OCI-LY7 (cell line): ENCODE measurements at regions not wholly inside any gene's neighbourhood (a gene's known extent, or its start where the extent isn't known, plus 50 kb on each side); places are given as distances from the start of the nearest gene placed in this dataset.

Source experiments
- BruUV-seq: library from RNA; stranded (reverse); fragments of 400-500 nt; replicated peaks from 2 replicates; lab custom pipeline; 2021; lab: Mats Ljungman, UMichigan
- CTCF ChIA-PET: fragments of 300-600 bp; sonication (Branson Sonifier 250); formaldehyde crosslinking; loops from one replicate; lab custom pipeline; 2022; ENCODE audit warnings: antibody characterized with exemption; ENCODE audit not compliant: unreplicated experiment; lab: Charles Lee
- POLR2A ChIA-PET: fragments of 300-600 bp; sonication (Branson Sonifier 250); formaldehyde crosslinking; loops from one replicate; lab custom pipeline; 2022; ENCODE audit warnings: antibody characterized with exemption; lab: Charles Lee
- DNase-seq: peaks from one replicate; pipeline ENCODE4 v3.0.0-alpha.2; 2015; ENCODE audit warnings: low spot score
- H2AFZ ChIP-seq: fragments of 200-600 bp; sonication (generic), shearing (Covaris generic); 2 replicates; pipeline ENCODE4 v1.6.1; 2014; ENCODE audit warnings: mild to moderate bottlenecking, antibody characterized with exemption, low read length, moderate library complexity
- H3K27ac ChIP-seq: fragments of 200-600 bp; sonication (generic); 2 replicates; pipeline ENCODE4 v1.5.1; 2014; ENCODE audit warnings: mixed run types, low read depth, mild to moderate bottlenecking, moderate library complexity, low read length, inconsistent platforms; ENCODE audit not compliant: poor library complexity, severe bottlenecking
- H3K36me3 ChIP-seq: fragments of 200-600 bp; sonication (generic); 2 replicates; pipeline ENCODE4 v1.6.1; 2014; ENCODE audit warnings: mild to moderate bottlenecking, antibody characterized with exemption, low read length, moderate library complexity, mixed read lengths; ENCODE audit not compliant: insufficient read depth
- H3K4me1 ChIP-seq: fragments of 200-600 bp; sonication (generic); 2 replicates; pipeline ENCODE4 v1.5.1; 2014; ENCODE audit warnings: mild to moderate bottlenecking, low read length; ENCODE audit not compliant: insufficient read depth, poor library complexity, severe bottlenecking
- H3K4me2 ChIP-seq: fragments of 200-600 bp; sonication (generic); 2 replicates; pipeline ENCODE4 v1.6.1; 2014; ENCODE audit warnings: mild to moderate bottlenecking, low read length
- H3K4me3 ChIP-seq: fragments of 200-600 bp; sonication (generic); 2 replicates; pipeline ENCODE4 v1.5.1; 2014; ENCODE audit warnings: mild to moderate bottlenecking, low read depth, low read length; ENCODE audit not compliant: poor library complexity, severe bottlenecking
- H3K79me2 ChIP-seq: fragments of 200-600 bp; sonication (generic); 2 replicates; pipeline ENCODE4 v1.6.1; 2016; ENCODE audit warnings: low read depth, mild to moderate bottlenecking, low read length, moderate library complexity, mixed read lengths; ENCODE audit not compliant: insufficient read depth
- H3K9me2 ChIP-seq: fragments of 200-600 bp; sonication (generic); 2 replicates; pipeline ENCODE4 v1.6.1; 2016; ENCODE audit warnings: mild to moderate bottlenecking, low read length, mixed read lengths; ENCODE audit not compliant: insufficient read depth
- H3K9me3 ChIP-seq: fragments of 200-600 bp; sonication (generic); 2 replicates; pipeline ENCODE4 v1.6.1; 2014; ENCODE audit warnings: mild to moderate bottlenecking, mixed run types, low read length, mixed read lengths
- H4K20me1 ChIP-seq: fragments of 200-600 bp; sonication (generic); 2 replicates; pipeline ENCODE4 v1.6.1; 2014; ENCODE audit warnings: mild to moderate bottlenecking, antibody characterized with exemption, low read length, moderate library complexity, mixed read lengths; ENCODE audit not compliant: insufficient read depth
- EZH2phosphoT487 ChIP-seq: fragments of 200-600 bp; sonication (generic); IDR thresholded peaks from 2 replicates; pipeline ENCODE4 v1.6.1; 2018; ENCODE audit warnings: low read depth, borderline replicate concordance, mild to moderate bottlenecking, mixed run types, antibody characterized with exemption, low read length, moderate library complexity, mixed read lengths
- intact Hi-C: fragments of 100-400 bp; cut with micrococcal nuclease; formaldehyde crosslinking; loops from one replicate; pipeline ENCODE4 v1.10.0; 2022; ENCODE audit not compliant: unreplicated experiment
- TF ChIP-seq, protein P1 (sequence below): fragments of 200-600 bp; sonication (generic); conservative IDR thresholded peaks from 2 replicates; pipeline ENCODE4 v1.5.1; 2014; ENCODE audit warnings: mild to moderate bottlenecking, antibody characterized with exemption, low read length, moderate library complexity, mixed read lengths

GRCh38 chr2:236704887-236705286, 135.3 kb downstream of the ACKR3 start:
- H3K4me3 ChIP-seq, result no peak overlapping the region
- POLR2A ChIA-PET, result no interaction called here
- no peak for TF ChIP-seq EZH2phosphoT487
- DNase-seq, result no peak
- H2AFZ ChIP-seq, result no peak overlapping the region
- H3K36me3 ChIP-seq, result no peaks in the 10 kb centered on the region
- BruUV-seq, result no TSS peak
- H3K27ac ChIP-seq, result no peak overlapping the region
- H3K9me3 ChIP-seq, result no peaks in the 10 kb centered on the region
- CTCF ChIA-PET, result no interaction called here
- intact Hi-C loops, result no loop called here
- H4K20me1 ChIP-seq, result no peaks in the 10 kb centered on the region
- no peaks in the 10 kb centered on the region for H3K9me2 ChIP-seq
- H3K4me1 ChIP-seq, result no peaks in the 10 kb centered on the region
- no peaks in the 10 kb centered on the region for H3K79me2 ChIP-seq
- no peak overlapping the region for H3K4me2 ChIP-seq

DNA sequence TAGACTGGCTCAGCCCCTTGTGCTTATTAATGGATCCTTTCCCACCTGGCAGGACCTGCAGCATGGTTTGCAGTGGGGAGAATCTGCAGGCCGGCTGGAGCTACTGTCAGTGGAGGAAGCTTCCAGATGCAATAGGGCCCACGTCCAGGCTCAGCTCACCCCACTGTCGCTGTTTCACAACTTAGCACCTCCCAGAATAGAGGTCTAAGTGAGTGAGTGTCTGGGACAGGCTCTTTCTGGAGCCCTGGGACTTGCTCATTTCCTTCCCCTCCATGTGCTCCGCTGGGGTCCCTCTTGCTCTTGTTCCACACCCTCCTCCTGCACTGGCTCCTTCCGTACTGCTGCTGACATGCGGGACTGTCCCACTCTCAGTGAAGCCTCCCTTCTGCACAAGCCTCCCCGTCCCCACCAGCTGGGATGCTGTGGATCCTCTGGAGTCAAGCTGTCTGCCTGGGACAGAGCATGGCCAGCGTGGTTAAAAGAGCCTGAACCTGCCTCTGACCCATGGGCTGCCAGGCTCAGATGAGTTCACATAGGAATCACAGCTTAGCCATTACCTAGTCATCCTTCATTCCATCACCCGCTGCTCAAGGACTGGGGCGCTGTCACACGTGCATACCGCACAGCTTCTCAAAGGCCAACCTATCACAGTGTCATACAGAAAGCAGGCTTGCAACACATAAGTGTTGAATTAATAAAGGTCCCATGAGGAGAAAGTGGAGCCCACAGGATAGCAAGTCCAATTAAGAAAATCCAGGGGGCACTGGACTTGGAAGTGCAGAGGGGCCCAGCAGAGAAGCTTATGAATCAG, 135.9 kb downstream of the ACKR3 start:
- no peak for DNase-seq
- Histone ChIP-seq H3K9me3 (no peaks in the 10 kb centered on the region), H3K4me2 (no peak overlapping the region), H3K36me3 (no peaks in the 10 kb centered on the region), H4K20me1 (no peaks in the 10 kb centered on the region), H2AFZ (no peak overlapping the region), H3K79me2 (no peaks in the 10 kb centered on the region), H3K4me3 (no peak overlapping the region), H3K27ac (no peak overlapping the region), H3K9me2 (no peaks in the 10 kb centered on the region), H3K4me1 (no peaks in the 10 kb centered on the region)
- TF ChIP-seq EZH2phosphoT487, result no peak
- TF ChIP-seq, protein P1, sequence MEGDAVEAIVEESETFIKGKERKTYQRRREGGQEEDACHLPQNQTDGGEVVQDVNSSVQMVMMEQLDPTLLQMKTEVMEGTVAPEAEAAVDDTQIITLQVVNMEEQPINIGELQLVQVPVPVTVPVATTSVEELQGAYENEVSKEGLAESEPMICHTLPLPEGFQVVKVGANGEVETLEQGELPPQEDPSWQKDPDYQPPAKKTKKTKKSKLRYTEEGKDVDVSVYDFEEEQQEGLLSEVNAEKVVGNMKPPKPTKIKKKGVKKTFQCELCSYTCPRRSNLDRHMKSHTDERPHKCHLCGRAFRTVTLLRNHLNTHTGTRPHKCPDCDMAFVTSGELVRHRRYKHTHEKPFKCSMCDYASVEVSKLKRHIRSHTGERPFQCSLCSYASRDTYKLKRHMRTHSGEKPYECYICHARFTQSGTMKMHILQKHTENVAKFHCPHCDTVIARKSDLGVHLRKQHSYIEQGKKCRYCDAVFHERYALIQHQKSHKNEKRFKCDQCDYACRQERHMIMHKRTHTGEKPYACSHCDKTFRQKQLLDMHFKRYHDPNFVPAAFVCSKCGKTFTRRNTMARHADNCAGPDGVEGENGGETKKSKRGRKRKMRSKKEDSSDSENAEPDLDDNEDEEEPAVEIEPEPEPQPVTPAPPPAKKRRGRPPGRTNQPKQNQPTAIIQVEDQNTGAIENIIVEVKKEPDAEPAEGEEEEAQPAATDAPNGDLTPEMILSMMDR, result no peak
- POLR2A ChIA-PET, result no interaction called here
- no TSS peak for BruUV-seq
- intact Hi-C loops, result no loop called here
- CTCF ChIA-PET, result no interaction called here

DNA sequence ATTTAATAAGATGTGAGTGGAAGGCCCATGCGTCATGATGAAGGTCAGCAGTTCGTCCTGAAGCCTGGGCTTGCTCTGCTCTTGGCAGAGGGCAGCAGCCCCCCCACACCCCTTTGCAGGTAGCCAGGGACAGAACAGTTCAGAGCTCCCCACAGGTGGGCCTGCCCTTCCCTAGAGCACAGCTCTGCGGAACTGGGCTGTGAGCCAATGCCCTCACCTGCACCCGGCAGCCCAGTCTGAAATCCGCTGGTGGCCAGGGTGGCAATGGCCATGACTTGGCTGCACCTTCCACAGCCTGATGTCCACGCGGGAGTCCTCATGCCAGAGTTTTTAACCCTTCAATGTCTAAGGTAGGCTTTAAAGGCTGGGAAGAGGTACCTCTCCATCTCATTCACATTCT, 136.7 kb downstream of the ACKR3 start:
- DNase-seq, result no peak
- TF ChIP-seq, protein P1, result no peak
- no peak for TF ChIP-seq EZH2phosphoT487
- H3K9me3 ChIP-seq, result no peaks in the 10 kb centered on the region
- no peak overlapping the region for H3K4me3 ChIP-seq
- no peaks in the 10 kb centered on the region for H3K4me1 ChIP-seq
- no peak overlapping the region for H3K4me2 ChIP-seq
- POLR2A ChIA-PET, result no interaction called here
- H3K79me2 ChIP-seq, result no peaks in the 10 kb centered on the region
- CTCF ChIA-PET, result no interaction called here
- BruUV-seq, result no TSS peak
- no peaks in the 10 kb centered on the region for H3K9me2 ChIP-seq
- H4K20me1 ChIP-seq, result no peaks in the 10 kb centered on the region
- intact Hi-C loops, result no loop called here
- H3K36me3 ChIP-seq, result no peaks in the 10 kb centered on the region
- no peak overlapping the region for H3K27ac ChIP-seq
- H2AFZ ChIP-seq, result no peak overlapping the region
